Loucy (cell line): ENCODE measurements at regions not wholly inside any gene's neighbourhood (a gene's known extent, or its start where the extent isn't known, plus 50 kb on each side); places are given as distances from the start of the nearest gene placed in this dataset.

Experiments used
- CTCF ChIP-seq: fragments of 200-600 bp; sonication (generic); conservative IDR thresholded peaks from 2 replicates; pipeline ENCODE4 v1.5.1; 2014; ENCODE audit warnings: mild to moderate bottlenecking, antibody characterized with exemption, low read length
- EZH2phosphoT487 ChIP-seq: fragments of 200-600 bp; IDR thresholded peaks from 2 replicates; pipeline ENCODE4 v1.6.1; 2018; ENCODE audit warnings: antibody characterized with exemption, mild to moderate bottlenecking, moderate library complexity, borderline replicate concordance

- TF ChIP-seq CTCF (no peak), EZH2phosphoT487 (no peak)
Measured at GRCh38 chr6:6808915-6809314, 220.4 kb downstream of the LY86 start.
